ENCODE measurements at regions not wholly inside any gene's neighbourhood (a gene's known extent, or its start where the extent isn't known, plus 50 kb on each side); places are given as distances from the start of the nearest gene placed in this dataset.

GRCh38 chr2:10499275-10499907, 51.3 kb upstream of the ODC1 start:
- TF ChIP-seq EZH2 (IDR thresholded peaks at IDR 0.05; ENCODE audit: low read depth), result no peak
- TF ChIP-seq, protein P1, sequence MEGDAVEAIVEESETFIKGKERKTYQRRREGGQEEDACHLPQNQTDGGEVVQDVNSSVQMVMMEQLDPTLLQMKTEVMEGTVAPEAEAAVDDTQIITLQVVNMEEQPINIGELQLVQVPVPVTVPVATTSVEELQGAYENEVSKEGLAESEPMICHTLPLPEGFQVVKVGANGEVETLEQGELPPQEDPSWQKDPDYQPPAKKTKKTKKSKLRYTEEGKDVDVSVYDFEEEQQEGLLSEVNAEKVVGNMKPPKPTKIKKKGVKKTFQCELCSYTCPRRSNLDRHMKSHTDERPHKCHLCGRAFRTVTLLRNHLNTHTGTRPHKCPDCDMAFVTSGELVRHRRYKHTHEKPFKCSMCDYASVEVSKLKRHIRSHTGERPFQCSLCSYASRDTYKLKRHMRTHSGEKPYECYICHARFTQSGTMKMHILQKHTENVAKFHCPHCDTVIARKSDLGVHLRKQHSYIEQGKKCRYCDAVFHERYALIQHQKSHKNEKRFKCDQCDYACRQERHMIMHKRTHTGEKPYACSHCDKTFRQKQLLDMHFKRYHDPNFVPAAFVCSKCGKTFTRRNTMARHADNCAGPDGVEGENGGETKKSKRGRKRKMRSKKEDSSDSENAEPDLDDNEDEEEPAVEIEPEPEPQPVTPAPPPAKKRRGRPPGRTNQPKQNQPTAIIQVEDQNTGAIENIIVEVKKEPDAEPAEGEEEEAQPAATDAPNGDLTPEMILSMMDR (conservative IDR thresholded peaks at IDR 0.05), result no peak
